NCI-H446 (cell line): ENCODE measurements at regions not wholly inside any gene's neighbourhood (a gene's known extent, or its start where the extent isn't known, plus 50 kb on each side); places are given as distances from the start of the nearest gene placed in this dataset.
A peak's percentile ranks its signal among the peaks of the same experiment; 100 is the strongest.
"Not testable (repeated sequence)": the region's sequence is repeated elsewhere in the genome, so short reads cannot be mapped to it uniquely, and the experiment has no call there.

ENCODE experiments used
- DNase-seq, 2 experiments: peaks; one replicate each; lab custom pipeline; 2025; lab: John Stamatoyannopoulos, UW

DNA sequence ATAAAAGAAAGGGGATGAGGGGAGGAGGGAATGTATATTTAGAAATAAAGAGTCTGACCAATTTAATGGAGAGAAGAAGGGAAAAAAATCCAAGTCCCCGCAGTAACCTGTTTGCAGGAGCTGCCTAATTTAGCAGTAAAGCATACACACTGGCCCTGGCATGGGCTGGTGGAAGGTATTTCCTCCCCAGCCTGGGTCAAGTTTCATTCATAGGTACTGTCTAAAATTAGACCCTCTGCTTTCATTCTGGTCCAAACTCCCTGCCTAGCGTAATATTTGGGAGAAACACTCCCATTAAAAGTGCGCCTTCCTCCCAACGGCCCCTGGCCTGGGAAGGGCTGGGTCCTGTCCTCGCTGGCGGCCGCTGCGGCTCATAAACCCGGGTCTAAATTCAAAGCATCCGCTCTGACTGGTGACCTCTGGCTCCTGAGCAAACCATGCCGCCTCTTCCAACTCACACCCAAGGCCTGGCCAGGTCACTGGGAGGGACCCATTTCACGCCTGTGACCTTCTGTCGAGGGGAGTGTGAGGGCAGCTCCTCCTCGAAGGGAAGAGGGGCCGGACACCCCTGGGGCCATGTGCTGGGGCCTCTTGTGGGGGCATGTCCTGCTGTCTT is 123.2 kb downstream of the FGF18 start:
- no peak for DNase-seq

DNA sequence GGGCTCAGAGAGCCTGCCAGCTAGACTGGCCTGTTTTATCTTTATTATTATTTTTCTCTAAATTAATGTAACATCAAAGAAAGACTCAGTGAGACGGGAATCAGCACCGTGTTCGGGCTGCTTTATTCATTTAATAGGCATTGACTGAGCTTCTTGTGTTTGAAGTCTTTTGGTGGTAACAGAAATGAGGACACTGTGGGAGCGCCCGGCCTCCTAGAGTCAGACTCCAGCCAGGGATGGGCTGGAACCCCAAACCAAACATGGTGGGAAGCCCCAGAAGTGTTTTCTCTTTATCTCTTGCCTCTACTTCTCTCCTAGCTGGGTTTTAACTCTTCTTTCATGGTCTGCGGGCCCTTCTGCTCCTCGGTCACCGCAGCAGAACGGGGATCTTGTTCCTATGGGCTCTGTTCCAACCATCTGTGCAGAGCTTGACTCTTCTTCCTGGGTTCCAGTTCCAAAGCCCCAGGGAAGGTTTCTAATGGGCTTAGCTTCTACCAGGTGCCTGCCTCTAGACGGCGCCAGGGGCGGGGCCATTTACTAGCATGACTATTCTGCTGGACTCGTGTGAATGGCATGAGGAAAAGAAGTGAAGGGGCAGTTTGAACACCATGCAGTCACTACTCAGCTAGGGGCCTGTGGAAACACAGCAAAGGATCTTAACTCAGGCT is 123.8 kb downstream of the FGF18 start:
- peak in 1 of 2 experiments; percentile 43 for DNase-seq

DNA sequence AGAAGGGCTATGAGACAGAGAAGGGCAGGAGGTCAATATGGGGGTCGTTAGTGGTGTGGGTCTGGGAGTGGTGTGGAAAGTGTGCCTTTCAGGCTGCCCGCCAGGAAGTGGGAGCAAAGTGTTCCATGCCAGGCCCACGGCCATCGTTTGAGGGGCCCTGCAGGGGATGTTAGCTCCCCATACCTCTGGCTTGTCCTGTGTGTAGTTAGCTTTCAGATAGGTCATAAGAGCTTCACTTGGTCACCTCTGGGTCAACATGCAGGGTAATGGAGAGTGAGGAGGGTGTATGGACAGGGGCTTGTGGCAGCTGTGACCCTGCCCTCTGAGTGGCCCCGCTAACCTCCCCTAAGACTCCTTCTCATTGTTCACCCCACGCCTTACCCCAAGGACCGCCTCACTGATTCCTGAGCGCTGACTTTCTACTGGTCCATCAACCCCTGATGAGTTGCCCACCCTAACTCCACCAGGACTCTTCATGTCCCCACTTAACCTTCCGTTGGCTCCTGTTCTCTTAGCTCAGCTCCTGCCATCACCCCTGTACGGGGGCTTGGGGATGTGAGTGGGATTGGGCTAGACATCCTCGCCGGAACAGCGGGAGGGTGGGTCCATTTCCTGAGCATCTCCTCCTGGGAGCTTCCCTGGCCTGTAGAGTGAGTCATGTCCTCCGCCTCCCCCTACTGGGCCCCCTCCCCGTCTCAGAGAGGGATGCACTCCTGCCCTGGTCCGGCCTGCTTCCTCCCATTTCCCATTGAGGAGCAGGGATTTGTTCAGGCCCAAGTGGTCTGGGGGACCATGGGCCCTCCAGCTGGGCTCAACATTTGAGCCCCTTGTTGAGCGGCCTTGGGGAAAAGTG is 125.7 kb downstream of the FGF18 start:
- no peak for DNase-seq

DNA sequence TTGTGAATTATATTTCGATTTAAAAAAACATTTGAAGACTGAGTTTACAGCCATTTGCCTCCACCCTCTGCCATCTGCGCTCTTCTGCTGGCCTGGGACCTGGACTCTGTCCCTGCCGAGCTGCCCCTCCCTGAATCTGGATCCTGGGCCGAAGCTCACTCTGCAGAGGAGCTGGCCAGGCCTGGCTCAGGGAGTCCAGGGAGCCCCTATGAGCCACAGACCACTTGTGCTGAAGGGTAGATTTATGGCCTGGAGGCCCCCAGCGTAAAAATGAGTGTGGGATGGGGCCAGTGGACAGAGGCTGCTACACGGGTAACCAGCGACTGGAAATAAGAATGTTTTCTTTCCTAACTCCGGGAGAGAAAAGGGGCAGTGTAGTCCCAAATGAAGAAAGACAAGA is 129.8 kb downstream of the FGF18 start:
- DNase-seq, result no peak

DNA sequence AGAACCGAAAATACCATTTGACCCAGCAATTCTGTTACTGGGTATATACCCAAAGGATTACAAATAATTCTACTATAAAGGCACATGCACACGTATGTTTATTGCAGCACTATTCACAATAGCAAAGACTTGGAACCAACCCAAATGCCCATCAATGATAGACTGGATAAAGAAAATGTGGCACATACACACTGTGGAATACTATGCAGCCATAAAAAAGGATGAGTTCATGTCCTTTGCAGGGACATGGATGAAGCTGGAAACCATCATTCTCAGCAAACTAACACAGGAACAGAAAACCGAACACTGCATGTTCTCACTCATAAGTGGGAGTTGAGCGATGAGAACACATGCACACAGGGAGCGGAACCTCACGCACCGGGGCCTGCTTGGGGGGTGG is 134.4 kb downstream of the FGF18 start:
- DNase-seq, result not testable (repeated sequence)

DNA sequence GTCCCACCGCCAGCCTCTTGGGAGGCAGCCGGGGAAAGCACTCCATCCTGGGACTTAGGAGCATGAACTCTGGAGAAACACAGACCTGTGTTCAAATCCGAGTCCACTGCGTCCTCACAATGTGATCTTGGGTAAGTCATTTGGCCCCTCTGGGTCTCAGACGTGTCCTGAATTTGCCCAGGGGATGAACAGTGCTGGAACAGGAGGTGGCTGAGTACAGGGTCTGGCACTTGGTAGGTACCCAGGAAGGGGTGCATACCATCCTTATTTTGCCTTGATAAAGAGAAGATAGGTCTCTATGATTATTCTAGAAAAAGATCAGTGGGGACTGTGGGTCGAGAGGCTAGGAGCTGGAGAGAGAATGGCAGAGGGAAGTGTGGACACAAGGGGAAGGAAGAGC is 135.7 kb downstream of the FGF18 start:
- DNase-seq, result no peak

DNA sequence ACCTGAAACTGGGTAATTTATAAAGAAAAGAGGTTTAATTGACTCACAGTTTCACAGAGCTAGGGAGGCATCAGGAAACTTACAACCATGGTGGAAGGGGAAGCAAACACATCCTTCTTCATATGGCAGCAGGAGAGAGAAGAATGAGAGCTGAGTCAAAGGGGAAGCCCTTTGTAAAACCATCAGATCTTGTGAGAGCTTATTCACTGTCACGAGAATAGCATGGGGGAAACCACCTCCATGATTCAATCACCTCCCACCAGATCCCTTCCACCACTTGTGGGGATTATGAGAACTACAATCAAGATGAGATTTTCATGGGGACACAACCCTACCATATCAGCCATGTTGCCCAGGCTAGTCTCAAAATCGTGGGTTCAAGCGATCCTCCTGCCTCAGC is 143.4 kb downstream of the FGF18 start:
- no peak for DNase-seq

DNA sequence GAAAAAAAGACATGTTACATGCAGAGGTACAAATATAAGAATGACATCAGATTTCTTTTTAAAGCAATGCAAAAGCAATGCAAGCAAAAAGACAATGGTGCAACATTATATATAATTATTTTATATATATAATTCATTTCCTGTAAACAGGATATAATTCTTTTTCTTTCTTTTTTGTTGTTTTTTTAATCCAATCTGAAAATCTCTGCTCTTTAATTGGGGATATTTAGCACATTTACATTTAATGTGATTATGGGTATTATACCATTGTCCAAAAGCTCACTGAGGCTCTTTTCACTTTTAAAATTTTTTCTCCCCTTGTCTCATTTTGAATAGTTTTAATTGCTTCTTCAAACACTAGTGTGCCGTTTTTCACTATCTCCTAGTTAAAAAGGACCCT is 148.9 kb downstream of the FGF18 start:
- no peak for DNase-seq

DNA sequence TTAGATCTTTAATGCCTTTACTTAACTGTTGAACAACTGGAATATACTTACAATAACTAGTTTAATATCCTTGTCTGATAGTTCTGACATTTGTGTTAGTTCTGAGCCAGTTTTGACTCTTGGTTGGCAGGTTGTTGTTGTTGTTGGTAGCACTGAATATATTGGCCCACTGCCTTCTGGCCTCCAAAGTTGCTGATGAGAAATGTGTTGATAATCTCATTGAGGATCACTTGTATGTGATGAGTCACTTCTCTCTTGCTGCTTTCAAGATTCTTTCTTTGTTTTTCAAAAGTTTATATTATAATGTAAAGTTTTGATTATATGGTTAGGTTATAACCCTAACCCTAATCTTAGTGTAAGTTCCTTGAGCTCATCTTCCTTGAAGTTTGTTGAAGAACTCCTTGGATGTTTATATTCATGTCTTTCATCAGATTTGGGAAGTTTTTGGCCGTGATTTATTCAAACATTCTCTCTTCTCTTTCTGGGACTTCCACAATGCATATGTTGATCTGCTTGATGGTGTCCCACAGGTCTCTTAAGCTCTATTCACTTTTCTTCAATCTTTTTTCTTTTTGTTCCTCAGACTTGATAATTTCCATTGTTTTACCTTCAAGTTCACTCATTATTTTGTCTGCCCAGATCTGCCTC is 149.7 kb downstream of the FGF18 start:
- DNase-seq, result no peak

DNA sequence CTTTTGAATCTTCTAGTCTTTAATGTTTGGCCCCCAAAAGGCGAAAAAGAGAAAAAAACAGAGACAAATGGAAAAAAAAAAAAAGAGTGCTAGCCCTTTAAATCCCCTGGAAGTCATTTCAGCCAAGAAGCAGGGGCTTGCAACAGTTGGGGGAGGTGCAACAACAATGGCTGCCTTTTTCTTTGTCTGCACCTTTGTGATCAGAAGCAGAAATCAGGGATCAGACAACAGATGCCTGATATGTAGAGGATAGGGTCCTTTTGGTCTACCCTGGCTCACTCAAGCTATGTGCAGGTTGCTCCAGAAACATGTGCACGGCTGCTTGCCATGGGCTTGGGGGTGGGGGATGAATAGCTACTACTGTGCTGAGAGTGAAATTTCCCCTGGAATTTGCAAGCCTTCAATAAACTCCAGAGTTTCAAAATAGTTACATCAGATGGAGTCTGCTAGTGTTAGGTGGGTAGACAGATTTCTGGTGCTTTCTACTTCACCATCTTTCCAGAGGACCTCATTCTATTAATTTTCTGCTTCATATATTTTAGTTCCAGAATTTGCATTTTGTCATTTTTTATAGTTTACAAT is 150.9 kb downstream of the FGF18 start:
- no peak for DNase-seq

DNA sequence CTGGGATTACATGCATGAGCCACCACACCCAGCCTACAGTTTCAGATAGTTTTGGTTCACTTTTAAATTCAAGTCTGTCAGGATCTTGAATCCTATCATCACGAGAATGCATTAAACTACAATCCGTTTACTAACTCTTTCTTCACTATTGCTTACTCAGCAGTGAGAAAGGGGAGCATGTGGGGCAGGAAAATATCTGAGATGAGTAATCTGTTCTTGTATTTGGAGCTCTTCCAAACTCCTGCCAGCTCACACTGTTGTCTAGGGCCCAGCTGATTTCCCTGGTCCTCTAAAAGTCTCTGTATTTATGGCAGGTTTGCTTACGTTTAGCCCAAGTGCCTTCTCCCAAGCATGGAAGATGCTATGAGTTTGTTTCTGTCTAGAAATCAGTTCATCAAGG is 152.2 kb downstream of the FGF18 start:
- peak in 1 of 2 experiments; percentile 19 for DNase-seq

DNA sequence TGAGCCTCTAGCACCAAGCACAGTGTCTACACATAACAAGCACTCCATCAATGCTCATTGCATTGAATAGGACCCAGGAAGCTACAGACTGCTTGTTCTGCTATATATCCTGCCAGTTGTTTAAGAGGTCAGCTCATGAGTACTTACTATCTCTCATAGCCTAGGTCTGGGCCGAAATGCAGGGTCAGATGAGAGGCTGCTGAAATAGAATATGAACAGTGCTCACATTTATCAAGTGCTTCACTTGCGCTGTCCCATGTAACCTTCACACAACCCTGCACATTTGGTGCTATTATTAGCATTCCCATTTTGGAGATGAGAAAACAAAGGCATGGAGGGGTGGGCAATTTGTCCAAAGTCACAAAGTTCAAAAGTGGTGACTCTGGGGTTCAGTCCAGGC is 153.6 kb downstream of the FGF18 start:
- no peak for DNase-seq

DNA sequence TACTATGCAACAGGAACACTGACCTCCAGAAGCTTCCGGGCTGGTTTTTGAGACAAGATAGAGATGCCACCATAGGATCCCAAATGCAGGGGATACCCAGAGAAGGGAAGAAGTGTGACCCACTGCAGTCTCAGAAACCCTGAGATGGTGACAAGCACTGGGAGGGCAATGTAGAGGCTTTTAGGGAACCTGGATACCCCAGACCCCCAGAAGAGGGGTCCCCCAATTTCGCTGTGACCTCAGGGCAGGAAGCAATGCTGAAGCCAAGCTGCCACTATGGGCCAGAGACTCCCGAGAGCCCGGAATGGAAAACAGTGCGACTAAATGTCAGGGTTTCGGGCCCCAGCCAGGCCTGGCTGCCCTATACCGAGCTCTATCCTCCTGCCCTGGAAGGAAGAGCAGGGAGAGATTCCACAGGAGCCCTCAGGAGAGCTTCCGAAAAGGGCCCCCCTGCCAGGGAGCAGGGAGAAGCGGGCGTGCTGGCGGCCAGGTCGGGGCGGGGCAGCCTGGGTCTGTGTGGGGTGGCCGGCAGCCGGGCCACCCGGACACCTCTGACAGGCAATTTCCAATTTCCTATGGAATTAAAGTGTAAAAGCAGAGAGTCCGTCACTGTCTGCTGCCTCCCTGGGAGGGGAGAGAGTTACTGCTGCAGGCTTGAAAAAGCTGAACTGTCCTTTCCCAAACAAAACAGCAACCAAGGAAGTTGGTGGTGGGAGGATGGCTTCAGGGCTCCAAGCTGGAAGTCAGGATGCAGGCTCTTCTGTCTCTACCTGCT is 154.2 kb downstream of the FGF18 start:
- DNase-seq, result no peak

DNA sequence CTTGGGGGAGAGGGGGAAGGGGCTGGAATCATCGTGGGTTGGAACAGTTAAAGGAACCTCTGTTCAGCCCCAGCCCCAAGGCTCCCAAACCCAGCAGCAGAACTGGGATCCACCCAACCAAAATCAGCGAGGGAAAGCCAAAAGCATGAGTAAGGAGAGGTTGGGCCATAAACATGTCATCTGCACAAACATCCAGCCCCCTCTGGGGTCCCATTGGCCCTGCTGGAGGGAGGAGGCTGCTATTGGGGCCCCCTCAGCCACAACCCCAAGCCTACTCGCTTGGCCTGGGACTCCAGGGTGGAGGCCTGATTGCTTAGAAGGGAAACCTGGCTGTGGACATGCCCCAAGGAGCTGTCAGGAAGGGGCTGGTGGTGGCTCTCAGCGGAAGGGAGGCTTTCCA is 154.9 kb downstream of the FGF18 start:
- no peak for DNase-seq

DNA sequence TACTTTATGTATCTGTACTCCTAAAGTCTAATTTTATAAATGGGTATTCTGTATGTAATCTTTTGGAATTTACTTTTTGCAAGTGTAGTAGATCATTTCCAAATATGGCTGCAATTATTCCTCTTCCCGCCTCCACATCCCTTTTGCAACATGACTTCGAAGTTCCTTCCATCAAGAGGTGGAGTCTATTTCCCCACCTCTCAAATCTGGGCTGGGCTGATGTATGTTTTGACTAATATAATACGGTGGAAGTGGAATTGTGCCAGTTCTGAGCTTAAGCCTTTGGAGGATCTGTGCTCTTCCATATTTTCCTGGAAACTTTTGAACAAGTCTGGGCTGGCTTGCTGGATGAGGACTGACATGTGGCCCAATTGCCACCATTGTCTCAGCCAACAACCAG is 155.9 kb downstream of the FGF18 start:
- DNase-seq, result no peak

DNA sequence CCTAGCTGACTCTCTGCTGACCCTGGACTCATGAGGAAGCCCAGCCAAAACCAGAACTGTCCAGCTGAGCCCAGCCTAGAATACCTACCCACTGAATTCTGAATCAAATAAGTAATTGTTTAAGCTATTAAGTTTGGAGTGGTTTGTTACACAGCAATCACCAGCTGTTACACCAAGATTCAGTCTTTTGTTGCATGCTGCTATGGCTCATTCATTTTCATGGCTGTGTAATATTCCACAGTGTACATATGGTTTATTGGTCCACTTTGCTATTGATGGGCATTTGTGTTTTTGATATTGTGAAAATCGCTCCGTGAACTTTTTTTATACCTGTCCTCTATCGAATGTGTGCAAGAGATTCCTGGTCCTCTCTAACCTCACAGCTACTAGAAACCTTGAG is 156.4 kb downstream of the FGF18 start:
- DNase-seq, result no peak

DNA sequence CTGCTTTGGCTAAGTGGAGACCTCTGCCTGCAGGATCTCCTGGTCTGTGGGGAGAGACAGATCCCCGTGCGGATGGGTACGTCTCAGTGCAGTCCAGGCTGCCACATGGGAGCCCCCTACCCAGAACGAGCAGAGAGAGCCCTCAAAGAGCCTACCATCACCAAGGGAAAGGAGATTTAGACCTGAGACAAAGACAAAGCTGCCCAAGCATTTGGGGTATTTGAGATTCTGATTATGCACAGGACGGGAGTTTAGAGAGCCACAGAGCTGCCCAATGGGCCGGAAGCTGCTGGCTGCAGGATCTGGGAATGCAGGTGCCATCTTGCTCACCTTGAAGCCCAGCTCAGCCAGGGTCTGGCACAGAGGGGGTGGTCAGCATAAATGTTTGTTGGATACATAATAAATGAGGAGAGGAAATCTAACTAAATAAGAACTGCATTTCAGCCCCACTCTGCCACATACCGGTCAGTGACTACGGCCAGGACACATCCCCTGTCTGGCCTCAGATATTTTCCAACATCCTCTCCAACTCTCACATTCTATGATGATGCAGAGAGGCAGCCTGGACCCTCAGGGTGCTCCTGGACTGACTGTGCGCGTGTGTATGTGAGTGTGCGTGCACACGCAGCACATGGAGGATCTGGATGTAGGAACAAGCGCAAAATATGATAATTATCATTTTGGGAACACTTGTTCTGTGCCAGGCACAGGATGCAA is 157.8 kb downstream of the FGF18 start:
- no peak for DNase-seq

DNA sequence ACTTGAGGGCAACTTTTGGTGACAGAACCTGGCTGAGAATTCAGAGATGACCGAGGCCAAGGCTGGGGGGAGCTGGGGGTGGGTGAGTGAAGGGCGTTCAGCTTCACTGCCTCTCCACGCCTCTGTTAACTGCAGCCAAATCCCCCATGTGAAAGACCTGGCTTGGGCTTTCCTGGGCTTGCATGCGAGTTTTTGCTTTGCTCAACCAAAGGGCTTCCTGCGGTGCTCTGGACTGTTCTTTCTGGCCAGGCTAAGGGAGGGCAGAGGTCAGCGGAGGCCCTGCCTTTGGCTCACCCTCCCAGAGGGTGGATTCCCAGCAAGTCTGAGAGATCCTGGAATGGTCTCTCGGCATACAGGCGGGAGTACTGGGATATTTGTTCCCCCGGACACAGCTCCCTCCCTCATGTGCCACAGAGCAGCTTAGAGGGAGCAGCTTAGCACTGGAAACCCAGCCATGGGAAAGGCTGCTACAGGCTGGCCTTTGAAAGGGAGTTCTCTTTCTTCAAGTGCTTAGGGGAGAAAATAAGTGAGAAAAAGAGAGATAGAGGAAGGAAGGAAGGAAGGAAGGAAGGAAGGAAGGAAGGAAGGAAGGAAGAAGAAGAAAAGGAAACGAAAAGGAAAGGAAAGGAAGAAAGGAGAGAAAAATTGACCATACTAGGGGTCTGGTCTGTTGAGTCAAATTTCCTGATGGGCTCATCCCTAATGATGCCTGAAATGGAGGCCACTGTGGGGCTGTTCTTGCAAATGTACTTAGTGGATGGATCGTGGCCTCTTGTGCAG is 158.8 kb downstream of the FGF18 start:
- no peak for DNase-seq

DNA sequence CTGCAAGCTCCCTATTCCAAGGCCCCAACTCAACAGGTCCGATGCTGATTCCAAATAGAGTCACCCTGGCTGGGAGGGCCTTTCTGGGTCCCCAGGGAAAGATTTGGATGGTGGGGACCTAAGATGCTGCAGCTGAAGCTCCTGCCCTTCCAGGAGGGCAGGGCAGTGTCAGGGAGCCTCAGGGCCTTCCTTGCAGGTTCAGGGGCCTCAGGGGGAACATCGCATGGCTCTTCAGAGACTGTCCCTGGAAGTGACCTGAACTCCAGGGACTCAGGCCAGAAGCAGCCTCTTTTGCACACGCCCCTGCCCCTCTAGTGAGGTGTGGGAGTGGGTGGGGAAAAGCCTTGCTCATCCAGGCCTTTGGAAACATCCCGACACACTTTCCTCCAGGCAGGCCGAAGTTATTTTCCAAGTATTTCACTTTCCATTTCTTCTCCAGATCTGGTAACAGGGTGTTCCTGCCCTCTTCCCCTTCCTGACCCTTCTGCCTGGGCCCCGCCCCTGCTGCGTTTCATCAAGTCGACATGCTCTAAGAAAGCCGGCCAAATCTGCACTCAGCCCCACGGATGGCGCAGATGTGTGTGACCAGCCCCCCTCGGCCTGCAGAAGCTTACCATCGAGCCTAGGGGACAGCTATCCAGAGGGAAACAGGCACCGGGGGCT is 159.5 kb downstream of the FGF18 start:
- DNase-seq, result no peak
